Adipocyte (in vitro differentiated cells): ENCODE measurements at regions not wholly inside any gene's neighbourhood (a gene's known extent, or its start where the extent isn't known, plus 50 kb on each side); places are given as distances from the start of the nearest gene placed in this dataset.
A peak's percentile ranks its signal among the peaks of the same experiment; 100 is the strongest.

Experiments
- DNase-seq: peaks from one replicate; pipeline ENCODE4 v3.0.0-alpha.2; 2015; ENCODE audit warnings: low read depth
- H3K27me3 ChIP-seq: replicated peaks from 2 replicates; pipeline ENCODE4 v1.7.0; 2013; ENCODE audit warnings: mild to moderate bottlenecking, low read length, moderate library complexity; ENCODE audit not compliant: control insufficient read depth, insufficient read depth
- H3K36me3 ChIP-seq: 2 replicates; pipeline ENCODE4 v1.7.0; 2013; ENCODE audit warnings: low read length, mild to moderate bottlenecking, moderate library complexity; ENCODE audit not compliant: control insufficient read depth, insufficient read depth, severe bottlenecking
- H3K4me1 ChIP-seq: 2 replicates; pipeline ENCODE4 v1.7.0; 2013; ENCODE audit warnings: mild to moderate bottlenecking, low read length, moderate library complexity; ENCODE audit not compliant: control insufficient read depth, insufficient read depth
- H3K4me3 ChIP-seq: 2 replicates; pipeline ENCODE4 v1.7.0; 2013; ENCODE audit warnings: mild to moderate bottlenecking, low read length, moderate library complexity
- H3K9ac ChIP-seq: 2 replicates; pipeline ENCODE4 v1.7.0; 2013; ENCODE audit warnings: mild to moderate bottlenecking, low read length, moderate library complexity
- H3K9me3 ChIP-seq: 2 replicates; pipeline ENCODE4 v1.7.0; 2013; ENCODE audit warnings: mild to moderate bottlenecking, low read length, moderate library complexity; ENCODE audit not compliant: control insufficient read depth

GRCh38 chr13:80121038-80121437, 219.9 kb downstream of the SPRY2 start:
- Histone ChIP-seq H3K9ac (no peak overlapping the region), H3K36me3 (no peaks in the 10 kb centered on the region), H3K9me3 (no peaks in the 10 kb centered on the region), H3K4me3 (no peak overlapping the region), H3K4me1 (peaks cover 5% of the 10 kb centered on the region), H3K27me3 (no peaks in the 10 kb centered on the region)
- DNase-seq, result peak; percentile 24

GRCh38 chr13:80118506-80118905, 222.4 kb downstream of the SPRY2 start:
- Histone ChIP-seq H3K4me3 (no peak overlapping the region), H3K27me3 (no peaks in the 10 kb centered on the region), H3K9ac (no peak overlapping the region), H3K9me3 (no peaks in the 10 kb centered on the region), H3K4me1 (peaks cover 9% of the 10 kb centered on the region), H3K36me3 (no peaks in the 10 kb centered on the region)
- DNase-seq, result no peak

- Histone ChIP-seq H3K36me3 (no peaks in the 10 kb centered on the region), H3K9ac (no peak overlapping the region), H3K4me3 (no peak overlapping the region), H3K9me3 (no peaks in the 10 kb centered on the region), H3K27me3 (no peaks in the 10 kb centered on the region), H3K4me1 (peaks cover 9% of the 10 kb centered on the region)
- no peak for DNase-seq
These were observed 222.8 kb downstream of the SPRY2 start for GRCh38 chr13:80118099-80118498.

GRCh38 chr13:80117515-80117914, 223.4 kb downstream of the SPRY2 start:
- peaks cover 9% of the 10 kb centered on the region for H3K4me1 ChIP-seq
- no peaks in the 10 kb centered on the region for H3K27me3 ChIP-seq
- no peaks in the 10 kb centered on the region for H3K9me3 ChIP-seq
- no peak overlapping the region for H3K9ac ChIP-seq
- DNase-seq, result no peak
- no peaks in the 10 kb centered on the region for H3K36me3 ChIP-seq
- no peak overlapping the region for H3K4me3 ChIP-seq

- no peaks in the 10 kb centered on the region for H3K36me3 ChIP-seq
- no peaks in the 10 kb centered on the region for H3K9me3 ChIP-seq
- peaks cover 9% of the 10 kb centered on the region for H3K4me1 ChIP-seq
- H3K9ac ChIP-seq, result no peak overlapping the region
- DNase-seq, result peak; percentile 82
- no peaks in the 10 kb centered on the region for H3K27me3 ChIP-seq
- peak overlapping the region; percentile 18 for H3K4me3 ChIP-seq
These were observed 224.8 kb downstream of the SPRY2 start for GRCh38 chr13:80116107-80116506.

GRCh38 chr13:80115616-80116015, 225.3 kb downstream of the SPRY2 start:
- peaks cover 9% of the 10 kb centered on the region for H3K4me1 ChIP-seq
- H3K9ac ChIP-seq, result no peak overlapping the region
- no peaks in the 10 kb centered on the region for H3K9me3 ChIP-seq
- no peak for DNase-seq
- no peaks in the 10 kb centered on the region for H3K36me3 ChIP-seq
- peak overlapping the region; percentile 18 for H3K4me3 ChIP-seq
- H3K27me3 ChIP-seq, result no peaks in the 10 kb centered on the region

- DNase-seq, result no peak
- no peak overlapping the region for H3K4me3 ChIP-seq
- H3K9ac ChIP-seq, result no peak overlapping the region
- no peaks in the 10 kb centered on the region for H3K9me3 ChIP-seq
- H3K4me1 ChIP-seq, result peaks cover 9% of the 10 kb centered on the region
- H3K27me3 ChIP-seq, result no peaks in the 10 kb centered on the region
- no peaks in the 10 kb centered on the region for H3K36me3 ChIP-seq
These were observed 227.0 kb downstream of the SPRY2 start for GRCh38 chr13:80113714-80114454.

- Histone ChIP-seq H3K9ac (no peak overlapping the region), H3K4me3 (no peak overlapping the region), H3K4me1 (no peaks in the 10 kb centered on the region), H3K9me3 (no peaks in the 10 kb centered on the region), H3K36me3 (no peaks in the 10 kb centered on the region), H3K27me3 (no peaks in the 10 kb centered on the region)
- no peak for DNase-seq
These were observed 231.6 kb downstream of the SPRY2 start for GRCh38 chr13:80109303-80109702.

- H3K36me3 ChIP-seq, result no peaks in the 10 kb centered on the region
- H3K27me3 ChIP-seq, result no peaks in the 10 kb centered on the region
- H3K4me1 ChIP-seq, result peaks cover 9% of the 10 kb centered on the region
- H3K9me3 ChIP-seq, result no peaks in the 10 kb centered on the region
- no peak overlapping the region for H3K9ac ChIP-seq
- H3K4me3 ChIP-seq, result no peak overlapping the region
- no peak for DNase-seq
These were observed 235.6 kb downstream of the SPRY2 start for GRCh38 chr13:80105350-80105749.

GRCh38 chr13:80101040-80101439, 239.9 kb downstream of the SPRY2 start:
- H3K9ac ChIP-seq, result no peak overlapping the region
- peaks cover 13% of the 10 kb centered on the region for H3K4me1 ChIP-seq
- H3K36me3 ChIP-seq, result no peaks in the 10 kb centered on the region
- no peak for DNase-seq
- H3K4me3 ChIP-seq, result no peak overlapping the region
- no peaks in the 10 kb centered on the region for H3K9me3 ChIP-seq
- H3K27me3 ChIP-seq, result no peaks in the 10 kb centered on the region

- DNase-seq, result no peak
- Histone ChIP-seq H3K9ac (no peak overlapping the region), H3K36me3 (no peaks in the 10 kb centered on the region), H3K27me3 (no peaks in the 10 kb centered on the region), H3K4me1 (peaks cover 13% of the 10 kb centered on the region), H3K4me3 (peak overlapping the region; percentile 35), H3K9me3 (no peaks in the 10 kb centered on the region)
These were observed 240.3 kb downstream of the SPRY2 start for GRCh38 chr13:80100636-80101035.

GRCh38 chr13:80097561-80097960, 243.4 kb downstream of the SPRY2 start:
- Histone ChIP-seq H3K9ac (no peak overlapping the region), H3K9me3 (no peaks in the 10 kb centered on the region), H3K4me3 (no peak overlapping the region), H3K27me3 (no peaks in the 10 kb centered on the region), H3K36me3 (no peaks in the 10 kb centered on the region), H3K4me1 (peaks cover 13% of the 10 kb centered on the region)
- DNase-seq, result no peak
